GM18507 (cell line): ENCODE measurements at regions not wholly inside any gene's neighbourhood (a gene's known extent, or its start where the extent isn't known, plus 50 kb on each side); places are given as distances from the start of the nearest gene placed in this dataset.
"Not testable (repeated sequence)": the region's sequence is repeated elsewhere in the genome, so short reads cannot be mapped to it uniquely, and the experiment has no call there.

Source experiments
- DNase-seq: peaks from one replicate; pipeline ENCODE4 v3.0.0; 2011; ENCODE audit warnings: low read depth; ENCODE audit not compliant: insufficient read length; ENCODE audit errors: extremely low spot score
- FAIRE-seq: peaks from 2 replicates; lab custom pipeline; 2011; peaks lifted over from hg19 to GRCh38; lab: Jason Lieb, UNC

DNA sequence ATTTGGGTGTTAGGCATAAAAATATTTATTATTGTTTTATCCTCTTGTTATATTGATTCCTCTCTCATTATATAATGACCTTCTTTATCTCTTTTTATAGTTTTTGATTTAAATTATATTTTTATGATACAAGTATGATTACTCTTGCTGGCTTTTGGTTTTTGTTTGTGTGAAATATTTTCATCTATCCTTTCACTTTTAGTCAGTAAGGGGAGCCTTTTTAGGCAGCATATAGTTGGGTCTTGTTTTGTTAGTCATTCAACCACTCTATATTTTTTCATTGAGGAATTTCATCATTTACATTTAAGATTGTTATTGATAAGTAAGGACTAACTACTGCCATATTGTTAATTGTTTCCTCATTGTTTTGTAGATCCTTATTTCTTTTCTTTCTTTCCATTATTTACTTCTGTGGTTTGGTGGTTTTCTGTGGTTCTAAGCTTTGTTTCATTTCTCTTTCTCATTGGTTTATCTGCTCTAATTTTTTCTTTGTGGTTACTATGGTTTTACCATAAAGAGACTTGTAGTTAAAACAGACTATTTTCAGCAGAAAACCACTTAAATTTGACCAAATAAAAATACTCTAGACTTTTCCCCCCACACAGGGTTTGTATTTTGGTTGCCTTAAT lies 593.1 kb downstream of the NUF2 start:
- DNase-seq, result no peak
- FAIRE-seq, result peak; percentile 55

DNA sequence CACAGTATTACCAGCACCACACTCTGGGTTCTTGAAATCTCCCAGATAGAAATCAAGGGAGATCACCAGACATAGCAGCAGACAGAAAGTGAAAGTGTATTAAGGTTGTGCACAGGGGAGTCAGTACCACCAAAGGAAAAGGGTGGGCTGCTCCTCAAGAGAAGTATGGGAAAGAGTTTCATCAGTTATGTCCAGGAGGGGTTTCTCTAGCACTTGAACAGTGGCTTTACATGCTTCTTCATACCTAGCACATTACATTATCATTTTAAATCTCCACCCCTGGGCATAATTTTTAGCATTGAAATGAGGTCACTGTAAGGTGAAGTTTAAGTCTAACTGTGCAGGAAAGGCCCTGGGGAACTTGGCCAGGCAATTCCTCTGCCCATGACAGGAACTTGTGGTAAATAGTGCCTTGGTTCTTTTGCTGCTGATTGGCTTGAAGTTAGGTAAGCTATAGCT lies 601.0 kb downstream of the NUF2 start:
- no peak for DNase-seq
- no peak for FAIRE-seq

DNA sequence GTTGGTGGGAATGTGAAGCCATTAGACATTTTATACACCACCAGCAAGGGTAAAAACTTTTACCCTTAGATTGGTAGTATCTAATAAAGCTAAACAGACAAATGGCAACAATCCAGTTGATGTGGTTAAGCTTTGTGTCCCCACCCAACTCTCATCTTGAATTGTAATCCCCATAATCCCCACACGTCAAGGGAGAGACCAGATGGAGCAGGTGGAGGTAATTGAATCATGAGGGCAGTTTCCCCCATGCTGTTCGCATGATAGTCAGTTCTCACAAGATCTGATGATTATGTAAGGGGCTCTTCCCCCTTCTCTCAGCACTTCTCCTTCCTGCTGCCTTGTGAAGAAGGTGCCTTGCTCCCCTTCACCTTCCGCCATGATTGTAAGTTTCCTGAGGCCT lies 602.3 kb downstream of the NUF2 start:
- FAIRE-seq, result no peak
- no peak for DNase-seq

DNA sequence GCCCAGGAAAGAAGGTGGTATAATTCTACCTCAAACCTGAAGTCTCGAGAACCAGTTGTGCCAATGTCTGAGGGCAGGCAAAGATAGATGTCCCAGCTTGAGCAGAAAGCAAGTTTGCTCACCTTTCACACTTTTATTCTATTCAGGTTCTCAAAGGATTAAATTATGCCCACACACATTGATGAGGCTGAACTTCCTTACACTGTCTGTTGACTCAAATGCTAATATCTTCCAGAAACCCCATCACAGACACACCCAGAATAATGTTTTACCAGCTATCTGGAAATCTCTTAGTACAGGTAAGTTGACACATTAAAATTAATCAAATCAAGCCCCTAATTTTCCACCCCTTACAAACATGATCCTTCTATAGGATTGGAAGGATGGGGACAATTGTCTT lies 605.7 kb downstream of the NUF2 start:
- DNase-seq (no peak), FAIRE-seq (no peak)

DNA sequence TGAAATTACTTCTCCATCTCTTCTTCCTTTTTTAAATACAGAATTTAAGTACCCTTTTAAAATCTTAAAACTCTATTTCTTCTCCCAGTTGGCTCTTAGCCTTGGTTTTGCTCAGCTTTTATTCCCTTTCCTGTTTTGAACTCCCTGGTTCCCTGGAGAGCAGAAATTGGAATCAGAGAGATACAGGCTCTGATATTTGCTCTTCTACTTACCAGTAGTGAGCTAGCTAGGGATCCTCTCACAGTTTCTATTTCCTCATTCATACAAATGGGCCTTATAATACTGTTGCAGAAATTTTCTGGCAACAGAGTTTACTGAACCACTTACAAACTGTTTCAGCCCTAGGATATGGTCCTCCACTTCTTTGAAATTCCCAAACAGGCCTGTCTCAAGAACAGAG lies 606.3 kb downstream of the NUF2 start:
- no peak for FAIRE-seq
- DNase-seq, result no peak

GRCh38 chr1:163928651-163929050 lies 606.9 kb downstream of the NUF2 start:
- DNase-seq, result no peak
- no peak for FAIRE-seq

DNA sequence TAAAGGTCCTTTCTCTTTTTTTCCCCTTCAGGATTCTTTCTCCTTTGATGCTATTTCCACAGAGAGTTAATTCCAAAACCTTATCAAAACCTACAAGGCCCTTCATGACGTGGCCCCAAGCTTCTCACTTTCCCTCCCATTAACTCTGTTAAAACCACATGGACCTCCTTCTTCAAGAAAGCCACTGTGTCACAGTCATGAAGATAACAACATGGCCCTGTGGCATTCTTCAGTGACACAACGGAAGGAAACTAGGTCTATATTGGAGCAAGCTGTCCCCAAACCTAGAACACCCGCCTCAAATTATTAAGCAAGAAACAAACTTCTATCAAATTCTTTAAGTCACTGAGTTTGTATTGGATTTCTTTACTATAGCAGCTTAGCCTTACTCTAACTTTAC lies 611.1 kb downstream of the NUF2 start:
- no peak for DNase-seq

GRCh38 chr1:163933437-163933836 lies 611.7 kb downstream of the NUF2 start:
- DNase-seq (no peak), FAIRE-seq (no peak)

More for the DNA sequence above, 611.1 kb downstream of the NUF2 start:
- FAIRE-seq, result no peak

DNA sequence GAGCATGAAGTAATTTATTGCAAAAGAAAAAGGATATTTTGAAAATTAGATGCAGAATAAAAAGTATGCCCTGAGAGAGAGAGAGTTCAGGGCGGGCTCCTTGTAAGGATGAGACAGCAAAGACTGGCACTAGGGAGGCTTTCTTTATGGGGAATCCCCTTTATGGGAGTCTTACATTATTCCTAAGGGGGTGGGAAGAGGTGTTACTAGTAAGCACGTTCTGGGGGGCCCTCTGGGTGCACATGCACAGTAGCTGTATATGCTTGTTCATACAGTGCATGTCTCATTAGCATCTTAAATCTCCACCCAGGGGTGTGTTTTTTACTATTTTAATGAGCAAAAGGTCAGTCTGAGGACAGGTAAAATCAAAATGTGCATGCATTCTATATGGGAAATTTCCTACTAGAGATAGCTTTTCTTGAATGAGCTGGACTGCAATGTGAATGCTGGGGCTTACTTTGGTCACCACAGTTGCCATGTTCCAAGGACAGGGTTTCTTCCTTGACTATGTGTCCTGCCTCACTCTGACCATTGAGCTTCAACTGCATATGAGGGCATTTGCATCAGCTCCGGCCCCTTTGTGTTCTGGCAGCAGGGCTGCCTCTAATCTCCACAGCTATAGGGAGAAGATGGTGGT lies 614.1 kb downstream of the NUF2 start:
- DNase-seq (no peak), FAIRE-seq (no peak)

GRCh38 chr1:163959622-163960021 lies 599.4 kb upstream of the PBX1 start:
- no peak for DNase-seq

GRCh38 chr1:163970151-163970550 lies 588.8 kb upstream of the PBX1 start:
- DNase-seq (no peak), FAIRE-seq (no peak)

More at GRCh38 chr1:163959622-163960021, 599.4 kb upstream of the PBX1 start:
- no peak for FAIRE-seq

- DNase-seq, result no peak
- FAIRE-seq, result no peak
These were observed 588.3 kb upstream of the PBX1 start for GRCh38 chr1:163970699-163971098.

DNA sequence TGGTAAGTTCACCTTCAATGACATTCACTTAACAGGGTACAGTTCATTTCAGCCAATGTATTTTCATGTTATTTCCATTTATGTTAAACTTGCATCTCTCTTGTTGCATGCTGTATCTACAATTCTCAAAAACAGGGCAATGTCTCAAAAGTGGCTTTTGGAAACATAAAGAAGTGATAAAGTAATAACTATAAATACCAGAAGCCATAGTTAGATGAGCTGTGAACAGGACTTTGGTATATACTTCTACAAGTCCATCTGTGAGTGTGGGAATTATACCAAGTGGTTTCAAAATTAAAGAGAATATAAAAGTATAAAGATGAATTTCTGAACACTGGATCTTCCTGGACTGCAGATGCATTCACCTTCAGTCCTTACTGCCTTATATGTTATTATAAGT lies 585.4 kb upstream of the PBX1 start:
- FAIRE-seq (no peak), DNase-seq (no peak)

- FAIRE-seq, result no peak
- DNase-seq, result no peak
These were observed 584.9 kb upstream of the PBX1 start for GRCh38 chr1:163974120-163974519.

DNA sequence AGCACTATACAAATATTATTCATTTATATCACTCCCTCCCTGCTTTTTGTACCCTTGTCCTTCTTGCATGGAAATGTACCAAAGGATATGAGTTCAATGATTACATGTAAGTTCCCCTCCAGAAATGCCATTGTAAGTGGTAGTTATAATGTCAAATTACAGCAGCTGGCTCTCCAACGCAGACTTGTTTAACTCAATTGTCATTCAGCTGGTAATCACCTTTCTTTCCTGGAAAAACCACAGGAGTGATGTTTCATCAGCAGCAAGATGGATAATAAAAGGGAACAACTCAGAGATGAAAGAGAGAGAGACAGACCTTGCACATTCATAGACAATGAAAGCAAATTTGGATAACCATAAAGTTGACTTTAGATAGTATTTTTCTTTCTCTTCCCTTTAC lies 578.6 kb upstream of the PBX1 start:
- FAIRE-seq, result no peak
- no peak for DNase-seq

- FAIRE-seq (no peak), DNase-seq (no peak)
These were observed 577.4 kb upstream of the PBX1 start for GRCh38 chr1:163981500-163982030.

GRCh38 chr1:163983097-163983496 lies 575.9 kb upstream of the PBX1 start:
- no peak for FAIRE-seq
- DNase-seq, result no peak

DNA sequence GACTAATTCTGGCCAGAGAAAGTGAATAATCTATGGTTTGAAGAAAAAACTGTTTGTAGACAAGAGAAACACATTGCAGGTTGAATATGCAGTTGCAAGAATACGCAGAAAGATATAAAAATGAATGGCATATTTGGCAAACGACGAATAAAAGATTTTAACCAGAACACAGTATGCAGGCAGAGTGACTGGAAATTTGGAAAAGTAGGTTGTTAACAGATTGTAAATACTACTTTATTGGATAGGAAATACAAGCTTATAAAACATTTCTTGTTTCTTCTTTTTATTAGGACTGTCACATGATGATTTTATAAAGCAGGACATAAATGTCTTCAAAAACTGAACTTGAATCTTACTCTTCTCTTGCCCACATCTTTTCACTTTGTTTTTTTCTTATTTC lies 573.3 kb upstream of the PBX1 start:
- DNase-seq (no peak), FAIRE-seq (no peak)

- DNase-seq (no peak), FAIRE-seq (no peak)
These were observed 559.9 kb upstream of the PBX1 start for GRCh38 chr1:163999131-163999530.

GRCh38 chr1:164006186-164006585 lies 552.8 kb upstream of the PBX1 start:
- not testable (repeated sequence) for FAIRE-seq, DNase-seq

DNA sequence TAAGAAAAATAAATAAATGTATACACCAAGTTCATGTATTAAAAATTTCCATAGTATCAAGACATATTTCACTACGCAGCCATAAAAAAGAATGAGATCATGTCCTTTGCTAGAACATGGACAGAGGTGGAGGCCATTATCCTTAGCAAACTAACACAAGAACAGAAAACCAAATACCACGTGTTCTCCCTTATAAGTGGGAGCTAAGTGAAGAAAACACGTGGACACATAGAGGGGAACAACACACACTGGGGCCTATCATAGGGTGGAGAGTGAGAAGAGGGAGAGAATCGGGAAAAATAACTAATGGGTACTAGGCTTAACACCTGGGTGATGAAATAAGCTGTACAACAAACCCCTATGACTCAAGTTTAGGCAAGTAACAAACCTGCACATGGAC lies 552.4 kb upstream of the PBX1 start:
- DNase-seq, result no peak
- FAIRE-seq, result no peak
